ENCODE measurements at regions not wholly inside any gene's neighbourhood (a gene's known extent, or its start where the extent isn't known, plus 50 kb on each side); places are given as distances from the start of the nearest gene placed in this dataset.

DNA sequence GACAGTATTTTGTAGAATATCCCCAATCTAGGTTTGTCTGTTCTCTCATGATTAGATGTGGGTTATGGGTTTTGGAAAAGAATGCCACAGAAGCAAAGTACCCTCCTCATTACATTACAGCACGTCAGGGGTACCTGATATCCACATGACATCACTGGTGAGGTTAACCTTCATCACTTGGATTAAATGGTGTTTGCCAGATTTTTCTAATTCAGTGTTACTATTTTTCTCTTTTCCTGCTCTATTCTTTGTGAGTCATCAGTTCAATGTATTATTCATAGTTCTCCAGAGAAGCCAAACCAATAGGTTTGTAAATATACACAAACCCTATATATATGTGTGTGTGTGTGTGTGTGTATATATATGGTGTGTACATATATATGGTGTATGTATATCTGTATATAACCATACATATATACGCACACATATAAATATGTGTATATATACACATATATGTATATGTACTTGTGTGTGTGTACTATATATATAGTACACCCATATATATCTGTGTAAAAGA is 131.4 kb downstream of the LMNTD1 start:
- 95% methylated on average over 2 of the region's 2 CpGs for WGBS
- Histone ChIP-seq H3K9me3 (ENCODE audit: control insufficient read depth in 4 of 4, low read length in 3 of 4) (no peaks in the 10 kb centered on the region), H3K9ac (ENCODE audit: low read depth in 1 of 2, low read length in 2 of 2) (no peak overlapping the region), H3K4me3 (ENCODE audit: low read depth in 1 of 3, low read length in 3 of 3) (no peak overlapping the region), H3K27me3 (ENCODE audit: control insufficient read depth in 4 of 4, insufficient read depth in 4 of 4, low read length in 3 of 4) (no peaks in the 10 kb centered on the region), H3K36me3 (ENCODE audit: control insufficient read depth in 4 of 4, insufficient read depth in 3 of 4, low read depth in 1 of 4, low read length in 3 of 4) (no peaks in the 10 kb centered on the region), H3K27ac (ENCODE audit: low read depth in 1 of 2, low read length in 2 of 2) (no peak overlapping the region), H3K4me1 (ENCODE audit: control insufficient read depth in 4 of 4, insufficient read depth in 4 of 4, low read length in 3 of 4) (no peaks in the 10 kb centered on the region)
- DNase-seq (ENCODE audit: low spot score), result no peak
- TF ChIP-seq, protein P1, sequence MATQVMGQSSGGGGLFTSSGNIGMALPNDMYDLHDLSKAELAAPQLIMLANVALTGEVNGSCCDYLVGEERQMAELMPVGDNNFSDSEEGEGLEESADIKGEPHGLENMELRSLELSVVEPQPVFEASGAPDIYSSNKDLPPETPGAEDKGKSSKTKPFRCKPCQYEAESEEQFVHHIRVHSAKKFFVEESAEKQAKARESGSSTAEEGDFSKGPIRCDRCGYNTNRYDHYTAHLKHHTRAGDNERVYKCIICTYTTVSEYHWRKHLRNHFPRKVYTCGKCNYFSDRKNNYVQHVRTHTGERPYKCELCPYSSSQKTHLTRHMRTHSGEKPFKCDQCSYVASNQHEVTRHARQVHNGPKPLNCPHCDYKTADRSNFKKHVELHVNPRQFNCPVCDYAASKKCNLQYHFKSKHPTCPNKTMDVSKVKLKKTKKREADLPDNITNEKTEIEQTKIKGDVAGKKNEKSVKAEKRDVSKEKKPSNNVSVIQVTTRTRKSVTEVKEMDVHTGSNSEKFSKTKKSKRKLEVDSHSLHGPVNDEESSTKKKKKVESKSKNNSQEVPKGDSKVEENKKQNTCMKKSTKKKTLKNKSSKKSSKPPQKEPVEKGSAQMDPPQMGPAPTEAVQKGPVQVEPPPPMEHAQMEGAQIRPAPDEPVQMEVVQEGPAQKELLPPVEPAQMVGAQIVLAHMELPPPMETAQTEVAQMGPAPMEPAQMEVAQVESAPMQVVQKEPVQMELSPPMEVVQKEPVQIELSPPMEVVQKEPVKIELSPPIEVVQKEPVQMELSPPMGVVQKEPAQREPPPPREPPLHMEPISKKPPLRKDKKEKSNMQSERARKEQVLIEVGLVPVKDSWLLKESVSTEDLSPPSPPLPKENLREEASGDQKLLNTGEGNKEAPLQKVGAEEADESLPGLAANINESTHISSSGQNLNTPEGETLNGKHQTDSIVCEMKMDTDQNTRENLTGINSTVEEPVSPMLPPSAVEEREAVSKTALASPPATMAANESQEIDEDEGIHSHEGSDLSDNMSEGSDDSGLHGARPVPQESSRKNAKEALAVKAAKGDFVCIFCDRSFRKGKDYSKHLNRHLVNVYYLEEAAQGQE (IDR thresholded peaks at IDR 0.05), result no peak
- no peak for TF ChIP-seq EGR1 (IDR thresholded peaks at IDR 0.05; ENCODE audit: low read depth in 2 of 2)
- no peak for TF ChIP-seq FOXA2 (IDR thresholded peaks at IDR 0.05)
- no peak for TF ChIP-seq RXRA (IDR thresholded peaks at IDR 0.05)
- TF ChIP-seq GABPA (IDR thresholded peaks at IDR 0.05 in 1 of 2, conservative IDR thresholded peaks at IDR 0.05 in 1 of 2), result no peak
- TF ChIP-seq, protein P2, sequence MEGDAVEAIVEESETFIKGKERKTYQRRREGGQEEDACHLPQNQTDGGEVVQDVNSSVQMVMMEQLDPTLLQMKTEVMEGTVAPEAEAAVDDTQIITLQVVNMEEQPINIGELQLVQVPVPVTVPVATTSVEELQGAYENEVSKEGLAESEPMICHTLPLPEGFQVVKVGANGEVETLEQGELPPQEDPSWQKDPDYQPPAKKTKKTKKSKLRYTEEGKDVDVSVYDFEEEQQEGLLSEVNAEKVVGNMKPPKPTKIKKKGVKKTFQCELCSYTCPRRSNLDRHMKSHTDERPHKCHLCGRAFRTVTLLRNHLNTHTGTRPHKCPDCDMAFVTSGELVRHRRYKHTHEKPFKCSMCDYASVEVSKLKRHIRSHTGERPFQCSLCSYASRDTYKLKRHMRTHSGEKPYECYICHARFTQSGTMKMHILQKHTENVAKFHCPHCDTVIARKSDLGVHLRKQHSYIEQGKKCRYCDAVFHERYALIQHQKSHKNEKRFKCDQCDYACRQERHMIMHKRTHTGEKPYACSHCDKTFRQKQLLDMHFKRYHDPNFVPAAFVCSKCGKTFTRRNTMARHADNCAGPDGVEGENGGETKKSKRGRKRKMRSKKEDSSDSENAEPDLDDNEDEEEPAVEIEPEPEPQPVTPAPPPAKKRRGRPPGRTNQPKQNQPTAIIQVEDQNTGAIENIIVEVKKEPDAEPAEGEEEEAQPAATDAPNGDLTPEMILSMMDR (IDR thresholded peaks at IDR 0.05; ENCODE audit: low read depth, low read length, missing input control), result no peak
- TF ChIP-seq, protein P3, sequence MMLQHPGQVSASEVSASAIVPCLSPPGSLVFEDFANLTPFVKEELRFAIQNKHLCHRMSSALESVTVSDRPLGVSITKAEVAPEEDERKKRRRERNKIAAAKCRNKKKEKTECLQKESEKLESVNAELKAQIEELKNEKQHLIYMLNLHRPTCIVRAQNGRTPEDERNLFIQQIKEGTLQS (IDR thresholded peaks at IDR 0.05), result no peak
- TF ChIP-seq MAX (IDR thresholded peaks at IDR 0.05), result no peak
- no peak for TF ChIP-seq FOXA1 (IDR thresholded peaks at IDR 0.05)
- TF ChIP-seq TAF1 (conservative IDR thresholded peaks at IDR 0.05), result no peak

DNA sequence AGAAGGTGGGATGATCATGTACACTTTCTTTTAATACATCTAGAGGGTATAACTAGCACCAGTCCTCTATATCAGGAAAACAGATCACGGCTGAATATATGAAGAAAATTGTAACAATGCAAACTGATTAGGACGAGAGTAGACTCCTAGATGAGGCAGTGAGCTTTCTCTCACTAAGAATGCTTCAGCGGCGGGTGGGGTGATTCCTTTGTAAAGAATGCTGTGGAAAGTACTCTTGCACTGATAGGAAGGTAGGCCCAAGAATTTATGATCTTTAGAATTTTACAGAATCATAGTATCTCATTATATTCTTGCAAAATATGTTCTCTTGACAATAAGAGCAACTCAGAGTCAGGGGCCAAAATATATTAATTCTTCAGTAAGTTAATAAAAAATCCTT is 133.0 kb downstream of the LMNTD1 start:
- Histone ChIP-seq H3K36me3 (ENCODE audit: control insufficient read depth in 4 of 4, insufficient read depth in 3 of 4, low read depth in 1 of 4, low read length in 3 of 4) (no peaks in the 10 kb centered on the region), H3K27ac (ENCODE audit: low read depth in 1 of 2, low read length in 2 of 2) (no peak overlapping the region), H3K27me3 (ENCODE audit: control insufficient read depth in 4 of 4, insufficient read depth in 4 of 4, low read length in 3 of 4) (no peaks in the 10 kb centered on the region), H3K4me3 (ENCODE audit: low read depth in 1 of 3, low read length in 3 of 3) (no peak overlapping the region), H3K9ac (ENCODE audit: low read depth in 1 of 2, low read length in 2 of 2) (no peak overlapping the region), H3K9me3 (ENCODE audit: control insufficient read depth in 4 of 4, low read length in 3 of 4) (no peaks in the 10 kb centered on the region), H3K4me1 (ENCODE audit: control insufficient read depth in 4 of 4, insufficient read depth in 4 of 4, low read length in 3 of 4) (no peaks in the 10 kb centered on the region)
- WGBS, result 54% methylated on average over 4 of the region's 4 CpGs
- TF ChIP-seq, protein P3 (IDR thresholded peaks at IDR 0.05), result no peak
- no peak for TF ChIP-seq MAX (IDR thresholded peaks at IDR 0.05)
- no peak for TF ChIP-seq FOXA1 (IDR thresholded peaks at IDR 0.05)
- no peak for TF ChIP-seq RXRA (IDR thresholded peaks at IDR 0.05)
- no peak for TF ChIP-seq YY1 (IDR thresholded peaks at IDR 0.05)
- TF ChIP-seq, protein P2 (IDR thresholded peaks at IDR 0.05; ENCODE audit: low read depth, low read length, missing input control), result no peak
- no peak for TF ChIP-seq ZBTB33 (IDR thresholded peaks at IDR 0.05)
- TF ChIP-seq HNF4G (IDR thresholded peaks at IDR 0.05), result no peak
- no peak for TF ChIP-seq RAD21 (IDR thresholded peaks at IDR 0.05)
- no peak for TF ChIP-seq GABPA (IDR thresholded peaks at IDR 0.05 in 1 of 2, conservative IDR thresholded peaks at IDR 0.05 in 1 of 2)
- no peak for TF ChIP-seq TAF1 (conservative IDR thresholded peaks at IDR 0.05)
- DNase-seq (ENCODE audit: low spot score), result no peak

All from liver (tissue), 8 donors.